NCI-H1105 (cell line): ENCODE measurements at regions not wholly inside any gene's neighbourhood (a gene's known extent, or its start where the extent isn't known, plus 50 kb on each side); places are given as distances from the start of the nearest gene placed in this dataset.

ENCODE experiments used
- DNase-seq: peaks from one replicate; lab custom pipeline; 2025; lab: John Stamatoyannopoulos, UW

DNA sequence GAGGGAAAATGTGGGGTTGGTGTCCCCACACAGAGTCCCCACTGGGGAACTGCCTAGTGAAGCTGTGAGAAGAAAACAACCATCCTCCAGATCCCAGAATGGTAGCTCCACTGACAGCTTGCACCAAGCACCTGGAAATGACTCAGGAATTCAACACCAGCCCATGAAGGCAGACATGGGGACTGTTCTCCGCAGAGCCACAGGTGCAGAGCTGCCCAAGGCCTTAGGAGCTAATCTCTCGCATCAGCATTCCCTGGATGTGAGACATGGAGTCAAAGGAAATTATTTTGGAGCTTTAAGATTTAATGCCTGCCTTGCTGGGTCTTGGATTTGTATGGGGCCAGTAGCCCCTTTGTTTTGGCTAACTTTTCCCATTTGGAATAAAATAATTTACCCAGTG, 367.9 kb downstream of the FAM133A start:
- no peak for DNase-seq

DNA sequence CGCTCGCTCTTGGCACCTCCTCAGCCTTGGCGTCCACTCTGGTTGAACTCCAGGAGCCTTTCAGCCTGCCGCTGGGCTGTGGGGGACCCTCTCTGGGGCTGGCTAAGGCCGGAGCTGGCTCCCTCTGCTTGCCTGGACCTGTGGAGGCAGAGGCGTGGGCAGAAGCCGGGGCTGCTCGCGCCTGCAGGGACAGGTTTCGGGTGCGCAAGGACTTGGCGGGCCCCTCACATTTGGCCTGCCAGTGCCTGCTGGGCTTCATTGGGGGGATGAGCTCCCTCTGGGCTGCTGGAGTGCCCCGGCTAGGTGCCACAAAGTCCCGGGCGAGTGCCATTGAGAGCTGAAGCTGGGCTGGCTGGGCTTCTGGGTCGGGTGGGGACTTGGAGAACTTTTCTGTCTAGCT, 371.7 kb downstream of the FAM133A start:
- DNase-seq = no peak

DNA sequence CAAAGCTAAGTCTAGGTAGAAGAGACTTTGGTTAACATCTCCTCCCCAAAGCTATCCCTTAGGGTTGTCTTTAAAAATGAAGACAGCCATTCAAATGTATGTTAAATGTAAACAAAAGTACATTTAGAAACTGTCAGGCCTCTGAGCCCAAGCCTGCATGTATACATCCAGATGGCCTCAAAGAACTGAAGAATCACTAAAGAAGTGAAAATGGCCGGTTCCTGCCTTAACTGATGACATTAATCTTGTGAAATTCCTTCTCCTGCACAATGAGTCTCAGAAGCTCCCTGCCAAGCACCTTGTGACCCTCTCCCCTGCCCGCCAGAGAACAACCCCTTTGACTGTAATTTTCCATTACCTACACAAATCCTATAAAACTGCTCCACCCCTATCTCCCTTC, 377.9 kb downstream of the FAM133A start:
- DNase-seq = no peak

DNA sequence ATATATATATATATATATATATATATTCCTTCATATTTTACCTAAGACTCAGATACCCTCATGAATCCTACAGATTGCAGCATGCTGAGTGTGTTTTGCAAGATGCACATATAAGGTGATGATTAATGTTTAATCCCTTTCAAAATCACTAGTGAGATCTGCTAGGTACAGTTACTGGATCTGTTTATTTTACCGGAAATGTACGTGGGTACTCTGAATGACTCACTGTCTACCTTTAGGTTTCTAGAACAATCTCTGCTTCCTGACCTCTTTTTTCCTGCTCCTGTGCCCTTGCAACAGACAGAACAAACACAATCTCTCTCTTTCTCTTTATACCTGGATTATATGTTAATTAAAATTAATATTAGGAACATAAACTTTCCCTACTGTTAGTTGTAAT, 379.6 kb downstream of the FAM133A start:
- DNase-seq = no peak

DNA sequence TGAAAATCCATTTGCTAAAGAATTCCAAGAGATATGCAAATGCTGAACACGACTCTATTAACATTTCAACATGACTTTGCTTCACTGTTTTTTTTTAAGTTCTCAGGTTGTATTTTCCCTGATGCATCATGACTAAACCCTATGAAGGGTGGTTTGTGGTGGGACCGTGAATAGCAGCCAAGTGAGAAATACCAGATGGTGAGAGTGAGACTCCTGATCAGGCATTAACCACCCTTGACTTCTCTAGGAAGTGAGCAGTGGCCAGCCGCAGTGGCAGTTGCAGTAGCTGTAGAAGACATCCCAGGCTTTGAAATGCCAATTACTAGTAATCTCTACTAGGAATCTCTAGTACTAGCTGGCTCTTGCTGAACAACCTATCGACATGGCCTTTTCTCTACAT, 383.4 kb downstream of the FAM133A start:
- no peak for DNase-seq

DNA sequence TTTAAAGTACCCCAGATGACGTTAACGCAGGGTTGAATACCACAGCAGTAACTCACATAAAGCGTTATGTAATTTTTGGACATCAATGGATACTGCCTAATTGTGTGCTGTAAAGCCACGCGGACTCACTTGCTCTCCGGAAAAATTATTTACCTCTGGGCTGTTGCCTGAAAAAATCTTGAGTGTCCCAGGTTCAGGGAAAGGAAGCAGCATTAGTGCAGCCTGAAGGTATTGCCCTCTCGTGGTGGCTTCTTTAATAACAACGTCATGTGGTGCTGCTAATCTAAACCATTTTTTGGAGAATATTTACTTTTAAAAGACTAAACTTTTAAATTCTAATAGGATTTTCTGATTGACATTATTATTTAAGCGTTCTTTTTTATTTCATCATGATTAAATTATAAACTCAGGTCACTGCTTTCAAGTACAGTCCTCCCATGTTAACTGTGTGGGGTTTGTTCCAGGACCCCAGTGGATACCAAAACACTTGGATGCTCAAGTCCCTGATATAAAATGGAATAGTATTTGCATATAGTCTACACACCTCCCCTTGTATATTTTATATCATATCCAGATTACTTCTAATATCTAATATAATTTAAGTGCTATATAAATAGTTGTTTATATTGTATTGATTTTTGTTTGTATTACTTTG, 384.8 kb downstream of the FAM133A start:
- DNase-seq = peak; percentile 50

DNA sequence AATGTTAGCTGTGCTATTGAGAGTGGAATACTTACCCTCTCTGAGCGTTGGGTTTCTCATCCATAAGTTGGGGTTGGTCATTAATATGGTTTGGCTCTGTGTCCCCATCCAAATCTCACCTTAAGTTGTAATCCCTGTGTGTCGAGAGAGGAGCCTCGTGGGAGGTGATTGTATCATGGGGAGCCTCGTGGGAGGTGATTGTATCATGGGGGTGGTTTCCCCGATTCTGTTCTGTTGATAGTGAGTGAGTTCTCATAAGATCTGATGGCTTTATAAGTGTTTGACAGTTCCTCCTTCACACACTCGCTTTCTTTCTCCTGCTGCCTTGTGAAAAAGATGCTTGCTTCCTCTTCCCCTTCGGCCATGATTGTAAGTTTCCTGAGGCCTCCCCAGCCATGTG, 391.1 kb downstream of the FAM133A start:
- no peak for DNase-seq

DNA sequence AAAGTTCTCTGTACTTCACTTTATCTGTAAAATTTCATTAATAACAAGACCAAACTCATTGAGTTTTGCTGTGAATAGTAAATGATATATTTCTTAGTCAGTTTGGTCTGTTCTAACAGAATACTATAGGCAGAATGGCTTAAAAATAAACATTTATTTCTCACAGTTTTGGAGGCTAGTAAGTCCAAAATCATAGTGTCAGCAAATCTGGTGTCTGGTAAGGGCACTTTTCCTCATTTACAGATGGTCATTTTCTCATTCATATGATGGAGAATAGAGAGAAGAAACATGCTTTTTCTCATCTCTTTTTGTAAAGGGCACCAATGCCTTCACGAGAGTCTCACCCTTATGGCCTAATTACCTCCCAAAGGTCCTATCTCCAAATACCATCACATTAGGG, 415.1 kb downstream of the FAM133A start:
- no peak for DNase-seq

DNA sequence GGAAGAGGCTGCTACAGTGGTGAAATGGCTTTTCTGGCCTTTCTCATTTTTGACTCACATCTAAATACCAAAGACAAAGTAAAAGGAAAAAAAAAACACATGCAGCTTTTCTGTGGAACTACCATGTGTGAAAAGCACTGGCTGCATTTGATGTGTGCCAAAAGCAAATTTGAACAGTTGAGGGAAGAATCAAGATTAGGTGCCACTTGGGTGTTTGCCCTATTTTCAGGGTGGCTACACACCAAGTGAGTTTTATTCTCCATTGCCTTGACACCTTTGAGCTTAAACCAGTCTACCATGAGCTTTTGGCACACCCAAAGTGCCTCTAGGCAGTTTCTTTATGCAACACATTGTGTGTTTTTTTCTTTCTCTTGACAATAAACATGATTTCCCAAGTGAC, 423.9 kb downstream of the FAM133A start:
- no peak for DNase-seq

DNA sequence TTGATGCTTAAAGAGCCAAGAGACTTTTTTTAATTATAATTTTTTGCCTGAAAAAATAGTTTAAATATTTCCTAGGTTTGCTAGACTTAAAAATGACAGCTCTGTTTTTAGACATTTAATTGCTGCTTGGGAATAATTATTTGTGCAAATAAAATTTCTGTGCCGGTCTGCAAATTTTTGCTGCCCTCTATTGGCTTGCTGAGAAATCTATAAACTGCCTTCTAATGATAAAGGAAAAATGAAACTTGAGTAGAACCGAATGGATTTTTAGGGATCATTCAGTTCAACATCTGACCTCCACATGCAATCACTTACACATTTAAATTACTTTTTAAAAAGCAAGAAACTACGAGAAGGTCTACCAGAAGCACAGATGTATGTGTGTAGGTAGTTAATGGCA, 434.0 kb downstream of the FAM133A start:
- DNase-seq = no peak

DNA sequence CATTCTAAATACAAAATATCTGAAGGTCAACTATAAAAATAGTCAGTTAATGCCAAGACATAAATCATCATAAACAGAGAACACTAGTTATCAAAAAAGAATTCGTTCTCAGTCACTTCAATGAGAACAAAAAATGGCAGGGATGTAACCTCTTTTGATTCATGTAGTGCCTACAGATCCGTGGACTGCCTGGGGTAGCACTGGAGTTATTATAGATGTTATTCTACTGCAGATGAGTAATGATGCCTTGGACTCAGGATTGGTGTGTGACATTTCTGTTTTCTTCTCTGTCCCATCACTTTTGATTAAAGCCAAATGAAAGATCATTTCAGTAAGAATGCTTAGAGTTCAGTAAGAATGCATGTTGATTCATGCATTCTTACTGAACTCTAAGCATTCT, 440.4 kb downstream of the FAM133A start:
- DNase-seq = no peak

DNA sequence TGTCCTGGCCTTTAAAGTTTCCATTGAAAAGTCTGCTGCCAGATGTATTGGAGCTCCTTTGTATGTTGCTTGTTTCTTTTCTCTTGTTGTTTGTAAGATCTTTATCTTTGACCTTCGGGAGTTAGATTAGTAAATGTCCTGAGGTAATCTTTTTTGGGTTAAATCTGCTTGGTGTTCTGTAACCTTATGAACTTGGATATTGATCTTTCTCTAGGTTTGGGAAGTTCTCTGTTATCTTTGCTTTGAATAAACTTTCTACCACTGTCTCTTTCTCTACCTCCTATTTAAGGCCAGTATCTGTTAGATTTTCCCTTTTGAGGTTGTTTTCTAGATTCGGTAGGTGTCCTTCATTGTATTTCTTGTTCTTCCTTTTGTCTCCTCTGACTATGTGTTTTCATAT, 447.8 kb downstream of the FAM133A start:
- no peak for DNase-seq

DNA sequence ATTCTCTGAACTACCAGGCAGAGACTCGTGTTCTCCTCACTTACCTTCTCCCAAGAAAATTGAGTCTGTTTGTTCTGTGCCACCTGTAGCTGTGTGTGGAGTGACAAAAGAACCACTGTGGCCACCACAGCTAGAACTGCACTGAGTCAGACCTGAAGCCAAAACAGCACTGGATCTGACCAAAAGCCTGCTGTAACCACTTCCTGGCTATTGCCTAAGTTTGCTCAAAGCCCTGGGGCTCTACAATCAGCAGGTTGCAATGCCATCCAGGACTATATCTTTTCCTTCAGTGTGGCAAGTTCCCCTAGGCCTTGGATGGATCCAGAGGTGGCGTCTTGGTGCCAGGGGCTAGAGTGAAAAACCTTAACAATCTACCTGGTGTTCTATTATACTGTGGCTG, 449.1 kb downstream of the FAM133A start:
- DNase-seq = no peak

DNA sequence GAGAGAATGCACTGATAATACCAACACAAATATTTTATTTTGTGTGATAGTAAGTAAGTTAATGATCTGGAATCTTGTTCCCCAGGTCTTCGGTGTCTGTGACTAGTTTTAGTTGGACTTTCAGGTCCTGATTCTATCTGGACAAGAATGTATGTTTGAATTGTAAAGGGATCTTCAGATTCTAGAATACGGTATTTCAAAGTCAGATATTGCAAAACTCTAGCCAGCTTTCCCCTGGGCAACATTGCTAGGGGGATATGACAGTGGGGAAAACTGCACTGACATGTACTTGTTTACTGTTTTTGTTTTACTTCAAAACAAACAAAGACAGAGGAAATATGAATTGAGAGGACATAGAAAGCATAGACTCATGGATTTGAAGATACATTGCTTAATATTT, 489.0 kb downstream of the FAM133A start:
- no peak for DNase-seq

DNA sequence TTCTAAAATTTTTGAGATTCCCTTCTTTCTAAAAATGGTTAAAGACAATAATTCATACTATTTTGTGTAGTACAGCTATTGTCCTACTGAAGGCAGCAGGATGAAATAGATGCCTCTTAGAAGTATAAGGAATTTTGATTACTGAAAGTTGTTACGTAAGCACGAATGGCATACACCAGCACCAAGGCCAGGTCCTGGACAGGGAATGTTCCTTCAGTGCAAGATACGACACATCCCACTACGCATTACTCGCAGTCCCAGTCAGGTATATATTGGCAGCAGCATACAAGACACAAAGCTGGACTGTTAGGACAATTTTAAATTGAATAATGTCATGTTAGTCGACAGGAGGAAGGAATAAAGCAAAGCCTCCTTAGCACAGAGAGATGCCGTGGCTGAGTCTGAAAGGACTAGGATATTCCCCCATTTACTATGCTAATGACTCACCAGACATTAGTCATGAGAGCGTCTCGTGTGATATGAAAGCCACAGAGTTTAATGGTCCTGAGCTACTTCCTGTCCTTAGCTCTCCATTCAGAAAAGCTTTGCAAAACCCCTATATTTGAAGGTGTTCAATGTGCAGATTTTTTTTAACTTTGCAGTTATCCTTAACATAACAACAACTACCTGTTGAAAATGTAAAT, 504.3 kb downstream of the FAM133A start:
- DNase-seq = no peak

DNA sequence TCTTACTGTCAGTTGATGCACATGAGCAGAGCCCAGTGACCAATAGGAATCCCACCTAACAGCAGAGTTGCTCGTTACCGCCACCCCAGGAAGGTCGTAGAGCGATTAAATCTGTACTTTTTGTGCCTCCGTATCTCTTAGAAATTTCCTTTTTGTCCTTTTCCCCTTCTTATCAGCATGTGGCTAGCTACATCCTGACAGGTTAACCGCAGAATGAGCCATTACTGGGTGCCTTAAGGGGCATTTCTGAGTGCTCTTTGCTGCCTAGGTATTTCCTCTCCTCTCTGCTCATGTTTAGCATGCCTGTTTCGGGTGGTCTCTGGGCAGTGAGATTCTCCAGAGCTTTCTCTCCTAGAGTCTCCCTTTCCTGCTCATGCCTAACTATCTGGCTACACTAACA, 530.5 kb downstream of the FAM133A start:
- DNase-seq = no peak

DNA sequence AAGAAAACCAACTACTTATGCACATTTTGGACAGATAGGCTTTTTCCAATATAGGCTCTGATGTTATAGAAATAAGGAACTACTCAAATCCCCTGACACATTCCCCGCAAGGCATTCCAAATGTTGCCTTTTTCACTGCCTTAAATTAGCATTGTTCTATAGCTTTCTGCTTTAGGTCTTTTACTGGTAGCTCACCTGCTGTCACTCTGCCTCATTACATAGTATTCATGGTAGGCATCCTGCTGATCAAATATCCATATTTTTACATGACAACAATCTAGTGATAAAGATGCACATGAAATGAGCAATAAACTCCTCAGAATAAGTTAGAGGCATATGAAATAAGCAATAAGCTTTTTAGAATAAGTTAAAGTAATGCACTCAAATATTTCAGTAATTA, 542.7 kb downstream of the FAM133A start:
- no peak for DNase-seq

DNA sequence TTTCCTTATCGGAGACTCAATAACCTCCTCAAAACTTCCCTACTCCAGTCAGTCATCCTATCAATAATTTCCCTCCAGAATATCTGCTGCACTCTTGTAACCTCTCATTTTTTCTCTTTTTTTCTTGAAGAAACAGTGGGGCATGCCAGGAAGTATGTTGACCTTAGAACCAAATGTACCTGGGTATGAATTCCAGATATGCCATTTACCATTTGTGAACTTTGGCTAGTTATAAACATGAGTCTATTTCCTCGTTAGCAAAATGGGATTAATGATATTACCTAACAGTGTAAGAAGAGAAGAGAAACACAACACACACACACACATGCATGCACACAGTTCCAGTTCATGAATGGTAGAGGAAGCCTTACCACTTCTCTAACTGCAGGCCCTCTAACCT, 578.2 kb downstream of the FAM133A start:
- no peak for DNase-seq

DNA sequence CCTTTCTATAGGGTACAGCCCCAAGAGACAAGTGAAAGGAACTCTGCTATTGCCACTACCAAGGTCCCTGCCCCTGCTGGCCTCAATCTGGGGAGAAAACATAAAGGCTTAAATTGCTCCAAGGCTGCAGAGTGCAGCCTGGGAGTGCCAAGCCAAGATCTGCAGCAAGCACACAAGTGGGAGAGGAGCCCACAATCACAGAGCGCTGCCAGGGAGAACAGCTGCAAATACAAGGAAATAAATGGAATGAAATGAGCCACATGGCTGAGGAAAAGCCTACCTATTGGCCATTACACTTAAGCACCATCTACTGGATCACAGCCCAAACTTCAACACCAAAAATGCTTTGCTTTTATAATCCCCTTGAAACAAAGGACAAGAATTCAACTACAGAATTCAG, 582.4 kb downstream of the FAM133A start:
- no peak for DNase-seq

DNA sequence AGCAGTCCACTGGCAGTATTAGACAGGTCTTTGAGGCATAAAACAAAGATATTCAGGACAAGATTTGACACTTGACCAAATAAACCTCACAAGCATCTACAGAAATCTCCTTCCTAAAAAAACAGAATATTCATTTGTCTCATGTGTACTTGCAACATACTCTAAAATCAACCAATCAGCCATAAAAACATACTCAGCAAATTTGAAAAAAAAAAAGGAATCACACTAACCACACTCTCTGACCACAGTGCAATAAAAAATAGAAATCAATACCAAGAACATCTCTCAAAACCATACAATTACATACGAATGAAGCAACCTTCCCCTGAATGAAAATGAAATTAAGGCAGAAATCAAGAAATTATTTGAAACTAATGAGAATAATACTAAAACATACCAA, 591.3 kb downstream of the FAM133A start:
- DNase-seq = no peak

DNA sequence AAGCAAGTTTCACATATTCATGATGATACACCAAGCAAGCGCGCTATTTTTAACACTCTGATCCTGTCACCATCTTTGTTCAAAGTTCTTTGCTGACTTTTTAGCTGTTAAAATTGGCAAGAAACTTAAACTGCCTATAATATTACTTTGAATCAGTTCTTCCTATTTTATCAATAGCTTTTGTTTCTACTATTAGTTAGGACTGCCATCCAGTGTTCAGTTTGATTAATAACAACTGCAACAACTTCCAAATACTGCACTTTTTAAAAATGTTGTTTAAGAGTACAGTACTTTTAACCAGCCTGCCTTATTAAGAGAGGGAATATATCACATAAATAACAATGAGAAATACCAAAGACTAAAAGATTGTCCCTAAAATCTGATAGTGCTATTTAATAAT, 614.3 kb downstream of the FAM133A start:
- DNase-seq = peak; percentile 0

DNA sequence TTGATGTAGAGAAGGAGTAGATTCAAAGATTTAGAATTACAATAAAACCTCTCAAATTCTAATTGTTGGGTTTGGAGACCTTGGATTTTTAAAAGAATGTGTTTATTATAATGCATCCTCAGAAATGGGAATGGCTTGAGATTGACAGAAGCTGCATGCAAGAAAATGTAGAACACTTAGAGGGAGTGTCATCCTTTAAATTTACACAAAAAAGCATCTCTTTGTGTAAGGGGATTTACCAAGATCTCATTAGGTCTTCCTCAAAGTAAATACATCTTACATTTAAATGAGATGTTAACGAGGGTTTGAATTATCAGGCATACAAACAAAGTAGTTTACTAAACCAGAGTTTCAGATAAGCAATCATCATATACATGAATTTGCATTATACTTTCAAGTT, 615.0 kb downstream of the FAM133A start:
- no peak for DNase-seq

DNA sequence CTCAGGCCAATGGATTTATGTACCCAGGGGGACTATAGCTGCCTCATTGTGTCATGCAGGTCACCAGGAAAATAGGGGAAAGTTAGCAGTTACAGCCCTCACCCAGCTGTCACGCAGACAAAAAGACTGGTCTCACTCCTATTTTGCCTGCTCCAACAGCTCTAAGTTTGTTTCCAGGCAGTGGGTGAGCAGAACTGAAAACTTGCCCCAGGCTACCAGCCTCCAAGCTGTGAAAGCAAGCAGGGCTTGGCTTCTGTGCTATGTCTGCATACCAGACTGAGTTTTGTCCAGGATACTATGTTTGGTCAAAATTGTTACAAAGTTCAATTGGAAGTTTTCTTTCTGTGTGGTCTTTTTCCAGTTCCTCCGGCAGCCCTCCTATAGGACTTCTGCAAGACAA, 628.4 kb downstream of the FAM133A start:
- DNase-seq = no peak

DNA sequence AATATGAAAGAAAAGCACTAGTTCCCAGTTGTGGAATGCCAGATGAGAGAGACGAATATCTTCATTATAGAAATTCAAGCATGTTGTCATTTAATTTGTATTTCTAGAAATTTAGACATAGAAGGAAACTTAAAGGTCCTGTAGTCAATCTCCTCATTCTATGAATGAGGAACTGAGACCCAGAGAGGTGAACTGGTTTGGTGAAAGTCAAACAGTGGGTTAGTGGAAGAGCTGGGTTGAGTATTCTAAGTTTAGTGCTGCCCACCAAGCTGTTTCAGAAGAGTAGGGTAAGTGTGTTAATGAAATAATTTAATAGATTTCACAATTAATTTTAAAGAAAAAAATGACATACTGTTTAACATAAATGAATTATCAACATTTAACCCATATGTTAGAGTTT, 655.2 kb downstream of the FAM133A start:
- no peak for DNase-seq
